Stimulated activated CD4-positive, alpha-beta T cell treated with anti-CD3 and anti-CD28 coated beads, Interleukin-4, amount 100 ng/mL, for 1 hour (primary cell): ENCODE measurements at regions not wholly inside any gene's neighbourhood (a gene's known extent, or its start where the extent isn't known, plus 50 kb on each side); places are given as distances from the start of the nearest gene placed in this dataset.

Experiments
- DNase-seq: peaks from one replicate; pipeline ENCODE4 v3.0.0-alpha.2; 2020

GRCh38 chr15:94001255-94001801 lies 230.0 kb upstream of the MCTP2 start:
- no peak for DNase-seq

DNA sequence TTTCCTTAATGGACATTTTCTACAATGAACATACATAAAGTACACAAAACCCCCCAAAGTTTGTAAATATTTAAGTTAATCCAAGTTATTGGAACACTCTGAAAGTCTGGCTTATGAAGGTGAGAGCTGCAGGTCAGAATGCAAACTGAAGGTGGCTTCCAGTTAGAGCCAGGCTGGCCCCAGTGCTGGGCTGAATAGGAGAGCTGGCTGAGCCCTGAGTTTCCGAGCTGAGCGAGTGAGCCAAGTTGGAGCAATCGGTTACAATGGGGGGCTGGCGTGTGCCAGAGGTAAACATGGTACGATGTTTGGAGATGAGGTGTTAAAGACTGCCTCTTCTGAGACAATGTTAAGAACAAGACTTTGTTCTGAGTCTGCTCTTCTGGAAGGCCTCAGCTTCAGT lies 230.8 kb upstream of the MCTP2 start:
- no peak for DNase-seq

DNA sequence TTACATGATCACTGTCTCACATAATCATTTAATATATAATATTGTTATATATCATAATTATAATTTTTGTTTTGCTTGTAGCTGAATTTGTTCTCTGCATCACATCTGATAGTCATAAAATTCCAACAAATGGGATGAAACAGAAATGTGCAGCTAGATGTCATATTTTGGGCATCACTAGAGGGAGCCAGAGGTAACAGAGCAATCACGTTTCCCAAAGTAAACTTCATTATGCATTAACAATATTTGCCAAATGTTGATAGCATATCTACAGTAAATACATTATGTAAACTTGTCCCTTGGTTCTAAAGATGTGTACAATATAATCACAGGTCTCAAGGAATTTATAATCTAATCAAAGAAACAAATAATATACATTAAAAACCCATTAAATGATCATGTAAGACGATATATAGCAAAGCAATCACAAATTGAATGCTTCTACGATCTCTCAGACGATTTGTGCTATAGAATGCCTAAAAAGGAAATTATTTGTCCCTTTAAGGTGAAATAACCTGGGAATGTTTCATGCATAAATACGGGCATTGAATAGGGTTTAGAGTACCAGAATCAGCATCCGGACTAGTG lies 234.2 kb upstream of the MCTP2 start:
- no peak for DNase-seq

GRCh38 chr15:93989440-93989998 lies 241.8 kb upstream of the MCTP2 start:
- DNase-seq: no peak

- no peak for DNase-seq
These were observed 244.3 kb upstream of the MCTP2 start for GRCh38 chr15:93987068-93987467.

GRCh38 chr15:93986400-93986984 lies 244.9 kb upstream of the MCTP2 start:
- no peak for DNase-seq

- DNase-seq: no peak
These were observed 245.4 kb upstream of the MCTP2 start for GRCh38 chr15:93985925-93986324.

DNA sequence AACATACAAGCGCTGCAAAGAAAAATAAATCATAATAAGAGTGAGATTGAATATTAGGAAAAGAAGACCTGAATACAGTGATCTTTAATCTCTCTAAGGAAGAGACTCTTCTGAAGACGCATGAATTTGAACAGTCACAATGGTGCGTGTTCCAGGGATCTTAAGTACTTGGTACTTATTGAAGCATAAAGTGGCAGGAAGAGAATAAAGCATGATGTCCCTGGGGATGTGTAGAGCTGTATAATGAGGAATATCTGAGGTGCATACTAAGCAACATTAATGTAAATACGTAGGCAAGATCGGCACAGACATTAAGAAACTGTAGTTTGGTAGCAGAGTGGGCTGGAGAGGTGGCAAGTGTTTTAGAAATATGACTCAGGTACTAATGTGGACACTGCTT lies 246.2 kb upstream of the MCTP2 start:
- no peak for DNase-seq

DNA sequence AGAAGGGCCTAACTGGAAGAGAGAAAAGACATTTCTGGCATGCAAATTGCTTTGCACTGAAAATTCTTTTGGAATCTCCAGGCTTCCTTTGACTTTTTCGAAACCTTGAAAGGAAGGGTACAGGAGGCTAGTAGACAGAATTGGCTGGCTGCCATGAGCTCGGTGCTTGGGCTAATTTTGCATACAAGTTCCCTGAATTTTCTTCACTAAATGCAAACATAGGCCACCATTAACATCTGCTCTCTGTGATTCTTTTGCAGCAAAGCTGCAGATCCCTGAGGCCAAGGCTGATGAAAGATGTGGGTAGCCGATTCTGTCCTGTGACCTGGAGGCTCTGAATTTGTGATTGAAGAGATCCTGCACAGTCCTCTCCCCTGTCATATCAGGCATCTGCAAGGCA lies 247.8 kb upstream of the MCTP2 start:
- no peak for DNase-seq

DNA sequence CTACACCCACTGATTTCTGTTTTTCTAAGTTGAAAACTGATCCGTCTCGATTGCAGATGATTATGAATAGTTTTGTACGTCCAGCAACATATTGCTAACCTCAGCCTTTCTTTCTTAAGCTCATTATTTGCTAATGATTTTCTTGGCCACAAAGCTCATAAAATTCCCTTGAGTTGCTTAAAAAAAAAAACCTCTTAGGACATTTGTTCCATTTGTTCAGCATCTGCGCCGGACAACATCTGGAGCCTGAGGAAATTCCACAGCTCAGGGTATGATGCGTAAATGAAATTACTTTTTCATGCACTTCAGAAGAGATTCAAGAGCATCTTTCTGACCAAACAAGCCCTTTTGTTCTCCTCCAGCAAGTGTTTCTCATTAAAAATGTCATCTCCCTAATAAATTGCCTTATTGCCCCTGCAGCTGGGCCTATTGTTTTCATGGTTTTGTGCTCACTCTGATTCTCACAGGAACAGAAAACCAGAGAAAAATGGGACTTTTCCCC lies 249.1 kb upstream of the MCTP2 start:
- no peak for DNase-seq

- no peak for DNase-seq
These were observed 249.7 kb upstream of the MCTP2 start for GRCh38 chr15:93981706-93982105.

- DNase-seq: no peak
These were observed 251.0 kb upstream of the MCTP2 start for GRCh38 chr15:93980261-93980911.

DNA sequence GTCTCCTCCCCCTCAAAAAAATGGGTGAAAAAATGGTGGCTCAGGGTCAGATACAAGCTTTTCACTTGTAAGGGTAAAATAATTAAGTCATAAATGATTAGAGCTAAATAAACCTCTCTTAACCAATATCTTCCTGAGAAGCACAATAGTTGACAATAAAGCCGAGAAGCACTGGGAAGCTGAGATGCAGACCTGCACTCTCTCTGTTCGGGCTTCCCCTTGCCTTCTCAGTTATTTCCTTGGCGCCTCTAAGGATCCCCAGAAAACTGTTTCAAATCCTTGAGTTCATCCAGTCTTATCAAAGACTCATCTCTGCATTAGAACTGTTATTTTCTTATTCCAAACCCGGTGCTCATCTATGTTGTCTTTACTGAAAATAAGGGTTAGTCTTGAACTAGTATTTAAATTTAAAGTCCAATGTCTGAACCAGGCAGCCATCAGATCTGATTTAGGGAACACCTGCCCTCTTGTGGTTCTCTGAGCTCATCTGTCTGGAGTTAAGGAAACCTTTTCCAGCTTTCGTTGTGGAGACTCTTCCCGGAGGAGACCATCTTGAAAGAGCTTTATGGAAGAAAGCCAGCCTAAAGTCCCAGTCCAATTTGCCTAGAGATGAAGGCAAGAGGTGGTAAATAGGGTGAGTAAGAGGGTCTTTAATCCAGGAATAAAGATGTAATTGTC lies 256.4 kb upstream of the MCTP2 start:
- no peak for DNase-seq

- DNase-seq: no peak
These were observed 258.1 kb upstream of the MCTP2 start for GRCh38 chr15:93973287-93973686.

GRCh38 chr15:93968773-93969172 lies 262.6 kb upstream of the MCTP2 start:
- DNase-seq: no peak

GRCh38 chr15:93965304-93965908 lies 266.0 kb upstream of the MCTP2 start:
- no peak for DNase-seq

GRCh38 chr15:93954985-93955571 lies 276.3 kb upstream of the MCTP2 start:
- no peak for DNase-seq

DNA sequence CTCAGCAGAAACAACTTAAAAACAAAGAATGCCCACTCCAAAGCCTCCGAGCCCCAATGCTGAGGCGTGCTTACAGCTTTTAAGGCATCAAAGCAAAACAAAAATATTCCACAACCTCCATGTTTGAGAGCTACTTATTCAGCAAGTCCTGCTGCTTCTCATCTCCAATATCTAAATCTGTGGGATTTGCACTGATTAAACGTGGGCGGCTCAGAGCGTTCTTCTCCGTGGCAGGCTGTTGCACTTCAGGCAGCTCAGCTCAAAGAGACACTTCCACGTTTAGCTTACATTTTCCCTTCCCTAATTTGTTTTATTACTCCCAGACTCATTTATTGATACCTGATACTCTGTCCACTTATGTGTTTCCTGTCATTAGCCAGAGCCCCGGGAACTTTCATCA lies 282.6 kb upstream of the MCTP2 start:
- DNase-seq: no peak

DNA sequence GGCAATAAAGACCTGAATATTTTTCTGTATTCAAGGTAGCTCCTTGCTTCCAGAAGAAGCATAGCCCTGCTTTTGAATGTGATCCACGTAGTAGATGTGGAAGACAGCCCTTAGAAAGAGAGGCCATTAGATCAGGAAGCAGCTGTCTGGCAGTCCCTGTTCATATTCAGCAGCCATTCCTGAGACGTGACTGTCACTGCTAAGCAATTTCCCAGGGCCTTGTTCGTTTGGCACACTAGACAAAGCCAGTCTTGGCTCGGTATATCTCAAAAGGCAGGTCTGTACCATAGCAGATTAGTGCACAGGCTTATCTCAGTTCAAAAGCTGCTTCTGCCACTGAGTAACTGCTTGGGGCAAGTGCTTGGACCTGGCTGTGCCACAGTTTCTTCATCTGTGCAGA lies 287.8 kb upstream of the MCTP2 start:
- DNase-seq: no peak

GRCh38 chr15:93942269-93942694 lies 289.1 kb upstream of the MCTP2 start:
- DNase-seq: no peak

GRCh38 chr15:93941697-93942096 lies 289.7 kb upstream of the MCTP2 start:
- no peak for DNase-seq

- DNase-seq: no peak
These were observed 291.1 kb upstream of the MCTP2 start for GRCh38 chr15:93940226-93940625.
